Ascending aorta (tissue), 2 donors: ENCODE measurements at regions not wholly inside any gene's neighbourhood (a gene's known extent, or its start where the extent isn't known, plus 50 kb on each side); places are given as distances from the start of the nearest gene placed in this dataset.

Experiments
- DNase-seq, 2 donors: peaks; one replicate each; pipeline ENCODE4 v3.0.0-alpha.2; 2019; ENCODE audit warnings: low spot score in 2 of 2
- H3K27ac ChIP-seq, 2 donors: fragments of 200-600 bp; sonication (generic); one replicate each; pipeline ENCODE4 v1.5.1; 2016 to 2017; ENCODE audit warnings: mild to moderate bottlenecking in 1 of 2
- H3K27me3 ChIP-seq: fragments of 200-600 bp; sonication (generic); one replicate; pipeline ENCODE4 v1.5.1; 2017
- H3K36me3 ChIP-seq, 2 donors: fragments of 200-600 bp; sonication (generic); one replicate each; pipeline ENCODE4 v1.5.1; 2016
- H3K4me1 ChIP-seq, 2 donors: fragments of 200-600 bp; sonication (generic); one replicate each; pipeline ENCODE4 v1.5.1; 2016 to 2017; ENCODE audit warnings: mild to moderate bottlenecking in 1 of 2
- H3K4me3 ChIP-seq, 2 donors: fragments of 200-600 bp; sonication (generic); one replicate each; pipeline ENCODE4 v1.5.1; 2016 to 2017; ENCODE audit warnings: mild to moderate bottlenecking in 1 of 2
- H3K9me3 ChIP-seq, 2 donors: fragments of 200-600 bp; sonication (generic); one replicate each; pipeline ENCODE4 v1.5.1; 2016
- CTCF ChIP-seq, 3 experiments: fragments of 200-600 bp in 2 of 3; fragments of 450-650 bp in 1 of 3; sonication (generic) in 2 of 3; IDR thresholded peaks; one replicate each; pipeline ENCODE4 v1.5.1; 2016 to 2019; ENCODE audit warnings: antibody characterized with exemption in 3 of 3, mild to moderate bottlenecking in 1 of 3, moderate library complexity in 1 of 3
- intact Hi-C: fragments of 100-400 bp; cut with DNase I; formaldehyde crosslinking; loops from one replicate; pipeline ENCODE4 v1.15.1; 2023

- no peak for TF ChIP-seq CTCF (IDR thresholded peaks at IDR 0.05)
- Histone ChIP-seq H3K36me3 (no peaks in the 10 kb centered on the region), H3K9me3 (no peaks in the 10 kb centered on the region), H3K4me3 (no peak overlapping the region), H3K27ac (no peak overlapping the region), H3K27me3 (no peaks in the 10 kb centered on the region), H3K4me1 (no peaks in the 10 kb centered on the region)
- no peak for DNase-seq
- intact Hi-C loops = no loop called here
Measured at GRCh38 chr11:19398273-19398672, 157.5 kb upstream of the E2F8 start.

DNA sequence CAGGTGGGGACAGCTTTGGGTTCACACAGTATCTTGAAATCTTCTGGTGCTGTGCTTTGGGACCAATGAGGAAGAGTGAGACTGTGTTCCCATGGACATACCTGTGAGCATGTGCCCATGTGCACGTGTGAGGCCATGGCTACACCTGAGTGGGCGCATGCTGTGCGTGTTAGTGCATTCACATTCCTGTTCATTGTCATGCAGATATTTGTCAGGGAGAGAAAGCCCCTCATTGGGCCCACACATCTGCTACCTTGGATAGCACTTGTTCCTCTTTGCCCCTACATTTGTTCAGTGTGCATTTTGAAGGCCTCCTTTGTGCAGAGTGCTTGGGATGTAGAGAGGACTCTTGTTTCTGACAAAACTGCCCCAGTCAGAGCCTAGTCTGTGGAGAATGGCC, 154.3 kb upstream of the E2F8 start:
- TF ChIP-seq CTCF (IDR thresholded peaks at IDR 0.05) = no peak

DNA sequence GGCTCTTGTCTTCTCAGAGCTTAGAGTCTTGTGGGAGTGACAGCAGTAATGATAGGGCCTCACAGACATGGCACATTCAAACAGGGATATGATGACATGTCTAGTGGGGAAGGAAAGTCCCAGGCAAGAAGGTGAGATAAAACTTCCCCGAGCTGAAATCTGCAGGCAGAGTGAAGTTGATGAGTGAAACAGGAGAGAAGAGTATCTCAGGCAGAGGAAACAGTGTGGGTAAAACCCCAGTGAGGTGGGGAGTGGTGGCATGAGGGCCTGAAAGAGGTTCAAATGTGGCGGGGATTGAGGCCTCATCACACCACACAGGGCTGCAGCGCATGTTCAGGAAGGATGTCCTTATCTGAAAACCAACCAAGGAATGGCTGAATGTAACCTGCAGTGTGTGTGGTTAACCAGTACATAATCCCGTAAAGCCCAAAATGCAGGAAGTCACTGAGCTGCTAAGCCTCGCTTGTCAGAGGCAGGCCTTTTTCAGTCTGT, 153.8 kb upstream of the E2F8 start:
- Histone ChIP-seq H3K27ac (no peak overlapping the region), H3K4me1 (no peaks in the 10 kb centered on the region), H3K27me3 (no peaks in the 10 kb centered on the region), H3K4me3 (no peak overlapping the region), H3K36me3 (no peaks in the 10 kb centered on the region), H3K9me3 (no peaks in the 10 kb centered on the region)
- intact Hi-C loops = no loop called here
- no peak for TF ChIP-seq CTCF (IDR thresholded peaks at IDR 0.05)
- no peak for DNase-seq

More for the DNA sequence above, 154.3 kb upstream of the E2F8 start:
- no peaks in the 10 kb centered on the region for H3K36me3 ChIP-seq
- no peak overlapping the region for H3K4me3 ChIP-seq
- H3K27me3 ChIP-seq = no peaks in the 10 kb centered on the region
- H3K4me1 ChIP-seq = no peaks in the 10 kb centered on the region
- intact Hi-C loops = no loop called here
- no peak overlapping the region for H3K27ac ChIP-seq
- H3K9me3 ChIP-seq = no peaks in the 10 kb centered on the region
- DNase-seq = no peak

DNA sequence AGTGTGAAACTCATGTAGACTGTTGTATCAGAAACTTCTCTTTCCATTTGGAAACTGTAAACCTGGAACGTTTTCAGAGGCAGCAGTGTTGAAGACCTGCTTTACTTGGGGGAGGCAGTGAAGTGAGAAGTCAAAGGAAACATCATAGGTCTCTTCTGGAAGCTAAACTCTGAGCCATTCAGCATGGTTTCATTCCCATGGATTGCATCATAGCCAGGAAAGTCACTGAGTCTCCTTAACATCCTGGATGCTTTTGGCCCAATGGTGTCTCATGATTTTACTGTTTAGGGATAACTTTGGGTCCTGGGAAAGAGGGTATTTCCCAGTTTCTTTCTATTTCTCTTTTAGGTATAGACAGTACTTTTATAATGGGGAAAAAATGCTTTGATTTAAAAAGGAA, 153.2 kb upstream of the E2F8 start:
- Histone ChIP-seq H3K9me3 (no peaks in the 10 kb centered on the region), H3K4me1 (no peaks in the 10 kb centered on the region), H3K27ac (no peak overlapping the region), H3K4me3 (no peak overlapping the region), H3K27me3 (no peaks in the 10 kb centered on the region), H3K36me3 (no peaks in the 10 kb centered on the region)
- DNase-seq = no peak
- no peak for TF ChIP-seq CTCF (IDR thresholded peaks at IDR 0.05)
- intact Hi-C loops = no loop called here

DNA sequence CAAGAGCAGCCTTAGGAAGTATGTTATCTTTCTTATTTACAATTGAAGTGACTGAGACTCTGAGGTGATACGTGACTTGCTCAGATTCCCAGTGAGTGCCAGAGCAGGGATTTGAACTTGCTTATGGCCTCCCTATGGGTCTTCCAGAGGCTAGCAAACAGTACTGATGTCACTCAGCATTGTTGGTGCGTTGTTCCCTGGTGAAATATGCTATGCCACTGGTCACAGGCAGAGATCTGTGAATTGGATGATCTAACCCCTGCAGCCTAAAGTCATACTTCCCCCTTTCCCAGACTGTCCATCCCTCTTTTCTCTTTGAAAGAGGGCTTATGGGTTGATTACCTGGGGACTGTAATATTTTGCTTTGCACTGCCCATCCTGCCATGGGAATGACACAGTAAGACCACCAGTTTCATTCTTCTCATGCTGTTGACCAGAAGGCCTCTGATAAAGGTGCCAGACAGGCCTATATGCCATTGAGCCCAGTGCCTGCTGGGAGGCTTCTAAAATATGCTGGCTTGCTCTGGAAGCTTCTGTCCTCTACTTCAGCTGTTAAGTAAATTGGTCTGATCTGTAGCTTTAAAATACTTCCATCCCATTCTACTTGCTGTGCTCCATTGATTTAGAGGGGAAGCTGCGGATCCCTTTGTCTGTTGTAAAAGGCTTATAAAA, 152.2 kb upstream of the E2F8 start:
- no peak for DNase-seq
- TF ChIP-seq CTCF (IDR thresholded peaks at IDR 0.05) = no peak
- Histone ChIP-seq H3K4me1 (no peaks in the 10 kb centered on the region), H3K27ac (no peak overlapping the region), H3K27me3 (no peaks in the 10 kb centered on the region), H3K36me3 (no peaks in the 10 kb centered on the region), H3K9me3 (no peaks in the 10 kb centered on the region), H3K4me3 (no peak overlapping the region)
- intact Hi-C loops = no loop called here

DNA sequence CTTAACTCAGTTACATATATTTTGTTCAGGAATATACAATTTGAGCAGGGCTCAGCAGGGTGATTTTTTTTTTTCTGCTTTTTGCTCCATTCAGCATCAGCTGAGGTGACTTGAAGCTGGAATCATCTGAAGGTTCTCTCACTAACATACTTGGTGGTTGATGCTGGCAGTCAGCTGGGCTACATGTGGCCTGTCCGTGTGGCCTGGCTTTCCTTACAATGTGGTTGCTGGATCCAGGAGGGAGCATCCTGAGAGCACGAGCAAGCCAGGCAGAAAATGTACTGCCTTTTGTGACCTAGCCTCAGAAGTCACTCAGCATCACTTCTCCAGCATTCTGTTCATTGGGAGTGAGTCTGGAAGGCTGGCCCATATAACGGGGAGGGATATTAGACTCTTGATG, 151.6 kb upstream of the E2F8 start:
- intact Hi-C loops = no loop called here
- Histone ChIP-seq H3K27me3 (no peaks in the 10 kb centered on the region), H3K27ac (no peak overlapping the region), H3K36me3 (no peaks in the 10 kb centered on the region), H3K9me3 (no peaks in the 10 kb centered on the region), H3K4me3 (no peak overlapping the region), H3K4me1 (no peaks in the 10 kb centered on the region)
- DNase-seq = no peak
- no peak for TF ChIP-seq CTCF (IDR thresholded peaks at IDR 0.05)
